ENCODE measurements at regions not wholly inside any gene's neighbourhood (a gene's known extent, or its start where the extent isn't known, plus 50 kb on each side); places are given as distances from the start of the nearest gene placed in this dataset.

DNA sequence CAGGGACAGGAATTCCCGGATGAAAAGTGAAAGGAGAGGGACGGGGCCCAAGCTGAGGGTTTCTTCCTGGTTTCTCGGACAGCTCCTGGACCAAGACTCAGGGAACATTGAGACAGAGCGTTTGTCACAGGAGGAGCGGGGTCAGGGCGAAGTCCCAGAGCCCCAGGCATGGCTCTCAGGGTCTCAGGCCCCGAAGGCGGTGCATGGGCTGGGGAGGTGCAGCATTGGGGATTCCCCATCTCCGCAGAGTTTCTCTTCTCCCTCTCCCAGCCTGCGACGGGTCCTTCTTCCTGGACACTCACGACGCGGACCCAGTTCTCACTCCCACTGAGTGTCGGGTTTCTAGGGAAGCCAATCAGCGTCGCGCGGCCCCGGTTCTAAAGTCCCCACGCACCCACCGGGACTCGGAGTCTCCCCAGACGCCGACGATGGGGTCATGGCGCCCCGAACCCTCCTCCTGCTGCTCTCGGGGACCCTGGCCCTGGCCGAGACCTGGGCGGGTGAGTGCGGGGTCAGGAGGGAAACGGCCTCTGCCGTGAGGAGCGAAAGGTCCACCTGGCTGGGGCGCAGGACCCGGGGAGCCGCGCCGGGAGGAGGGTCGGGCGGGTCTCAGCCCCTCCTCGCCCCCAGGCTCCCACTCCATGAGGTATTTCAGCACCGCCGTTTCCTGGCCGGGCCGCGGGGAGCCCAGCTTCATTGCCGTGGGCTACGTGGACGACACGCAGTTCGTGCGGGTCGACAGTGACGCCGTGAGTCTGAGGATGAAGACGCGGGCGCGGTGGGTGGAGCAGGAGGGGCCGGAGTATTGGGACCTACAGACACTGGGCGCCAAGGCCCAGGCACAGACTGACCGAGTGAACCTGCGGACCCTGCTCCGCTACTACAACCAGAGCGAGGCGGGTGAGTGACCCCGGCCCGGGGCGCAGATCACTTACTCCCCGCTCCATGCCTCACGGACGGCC, 54.6 kb upstream of the POLR1H start:
- TF ChIP-seq EZH2 (IDR thresholded peaks at IDR 0.05) (no peak), POLR2AphosphoS5 (IDR thresholded peaks at IDR 0.05; ENCODE audit: borderline replicate concordance, low read depth, low read length) (no peak)

All from SK-N-MC (cell line).